CD4-positive, alpha-beta T cell treated with Interleukin-17A for 1 hour (primary cell): ENCODE measurements at regions not wholly inside any gene's neighbourhood (a gene's known extent, or its start where the extent isn't known, plus 50 kb on each side); places are given as distances from the start of the nearest gene placed in this dataset.
"Not testable (repeated sequence)": the region's sequence is repeated elsewhere in the genome, so short reads cannot be mapped to it uniquely, and the experiment has no call there.

Experiments
- DNase-seq: peaks from one replicate; pipeline ENCODE4 v3.0.0-alpha.2; 2020

DNA sequence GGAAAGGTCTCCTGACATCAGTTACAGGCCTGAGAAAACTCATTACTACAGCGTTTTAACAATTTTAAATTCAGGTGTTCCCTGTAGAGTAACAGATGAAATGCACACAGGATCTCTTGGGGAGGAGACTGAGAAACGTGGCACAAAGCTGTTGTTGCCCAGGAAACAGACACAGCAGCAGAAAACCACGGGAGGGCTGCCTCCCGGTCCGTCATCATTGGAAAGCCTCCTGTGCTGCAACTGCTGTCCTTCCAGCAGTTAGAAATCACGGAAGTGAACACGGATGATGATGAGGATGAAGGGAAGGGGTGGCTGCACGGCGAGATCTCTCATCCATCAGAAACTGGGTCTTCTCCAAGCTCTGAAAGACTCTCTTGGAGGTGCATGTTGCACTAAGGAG, 94.6 kb upstream of the RNF32 start:
- DNase-seq: no peak

GRCh38 chr7:156544919-156545715, 95.5 kb upstream of the RNF32 start:
- no peak for DNase-seq

DNA sequence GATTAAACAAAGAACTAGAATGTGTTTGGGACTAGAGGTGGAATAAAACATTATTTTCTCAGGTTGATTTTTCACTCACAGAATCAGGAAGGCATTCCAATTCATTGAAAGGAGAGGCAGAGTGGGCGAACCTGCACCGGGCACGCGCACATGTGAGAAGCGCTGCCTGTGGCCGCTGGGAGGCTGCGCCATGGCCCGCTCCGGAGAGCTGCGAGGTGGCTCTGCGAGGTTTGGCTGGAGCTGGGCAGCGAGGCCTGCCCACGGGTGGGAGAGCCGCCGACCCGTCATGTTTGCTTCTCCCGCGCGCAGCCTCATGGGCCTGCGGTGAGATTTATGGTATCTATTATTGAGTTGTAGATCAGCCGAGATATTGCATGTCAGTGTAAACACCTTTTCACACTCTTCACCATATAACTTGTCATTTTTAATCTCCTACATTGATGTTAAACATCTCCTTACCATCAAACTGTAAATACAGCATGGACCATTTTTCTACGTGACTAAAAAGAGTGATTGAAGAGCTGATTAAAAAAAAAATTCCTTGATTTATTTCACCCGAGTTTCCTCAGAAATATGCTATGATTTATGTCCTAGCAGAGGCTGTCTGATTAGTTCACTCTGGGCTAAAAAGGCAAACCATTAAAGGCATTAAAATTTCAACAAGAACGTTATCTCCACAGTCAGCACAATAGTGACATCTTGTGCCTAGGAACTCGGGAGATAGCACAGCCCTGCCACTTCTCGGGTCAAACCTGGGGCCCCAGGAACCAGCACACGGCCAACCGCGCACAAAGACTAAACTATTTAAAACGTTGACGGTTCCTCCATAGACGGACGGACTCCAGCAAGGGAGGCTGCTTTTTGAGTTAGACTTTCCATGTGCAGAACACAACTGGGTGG, 96.6 kb upstream of the RNF32 start:
- DNase-seq: no peak

GRCh38 chr7:156540619-156541165, 99.9 kb upstream of the RNF32 start:
- no peak for DNase-seq

GRCh38 chr7:156539999-156540398, 100.6 kb upstream of the RNF32 start:
- DNase-seq: no peak

- DNase-seq: no peak
These were observed 103.6 kb upstream of the RNF32 start for GRCh38 chr7:156537006-156537405.

GRCh38 chr7:156534925-156535324, 105.6 kb upstream of the RNF32 start:
- no peak for DNase-seq

DNA sequence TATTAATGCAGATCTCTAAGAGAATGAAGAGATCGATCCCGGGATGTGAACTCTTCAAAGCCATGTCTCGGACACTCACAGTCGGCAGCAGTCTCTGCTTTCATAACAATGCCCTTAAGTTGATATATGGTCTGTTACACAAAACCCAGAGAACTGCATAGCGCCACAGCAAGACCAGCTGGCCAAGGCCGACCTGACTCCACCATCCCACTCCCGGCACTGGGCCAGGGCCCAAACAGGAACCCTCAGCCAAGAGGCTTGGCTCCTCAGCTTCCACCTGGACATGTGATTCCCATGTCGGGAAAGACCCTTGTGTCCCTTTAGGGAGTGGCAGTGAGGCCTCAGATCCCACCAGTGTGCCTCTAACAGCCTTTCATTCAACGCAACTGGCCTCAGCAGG, 106.6 kb upstream of the RNF32 start:
- DNase-seq: no peak

GRCh38 chr7:156533420-156533819, 107.2 kb upstream of the RNF32 start:
- no peak for DNase-seq

GRCh38 chr7:156532016-156532602, 108.5 kb upstream of the RNF32 start:
- DNase-seq: no peak

DNA sequence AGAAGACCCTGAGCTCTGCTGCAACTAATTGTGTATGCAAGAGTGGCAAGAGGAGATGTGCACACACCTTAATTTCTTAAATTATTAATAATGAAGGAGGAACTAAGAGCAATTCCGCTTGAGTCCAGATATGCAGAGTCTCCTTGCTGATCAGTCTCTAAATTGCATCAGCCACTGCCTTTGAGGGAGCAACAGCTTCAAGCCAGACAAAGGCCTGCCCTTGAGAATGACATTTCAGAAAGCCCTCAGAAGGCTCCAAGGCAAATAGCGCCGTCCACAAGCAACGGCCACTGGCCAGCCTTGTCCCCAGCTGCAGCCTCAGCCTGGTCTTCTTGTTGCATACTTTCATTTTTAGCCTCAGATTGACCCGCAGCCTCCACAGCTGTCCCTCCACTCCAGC, 110.6 kb upstream of the RNF32 start:
- DNase-seq: no peak

DNA sequence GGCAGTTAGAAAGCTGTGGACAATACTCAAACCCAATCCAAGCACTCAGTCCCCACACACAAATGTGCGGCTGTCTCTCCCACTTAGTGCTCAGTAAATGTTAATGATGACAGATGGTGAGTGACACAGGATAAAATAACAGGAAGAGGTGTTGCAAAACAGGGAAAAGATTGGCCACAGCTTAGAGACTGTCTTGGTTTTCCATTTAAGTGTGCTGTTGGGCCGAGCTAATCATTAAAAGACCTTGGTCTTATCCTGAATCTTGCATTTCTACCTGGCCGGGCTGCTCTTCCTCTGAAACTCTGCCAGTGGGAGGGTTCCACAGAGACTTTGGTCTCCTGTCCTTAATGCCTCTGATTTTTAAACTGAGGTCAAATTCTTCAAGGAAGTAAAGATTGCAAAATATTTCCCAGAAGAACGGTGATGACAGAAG, 113.1 kb upstream of the RNF32 start:
- no peak for DNase-seq

DNA sequence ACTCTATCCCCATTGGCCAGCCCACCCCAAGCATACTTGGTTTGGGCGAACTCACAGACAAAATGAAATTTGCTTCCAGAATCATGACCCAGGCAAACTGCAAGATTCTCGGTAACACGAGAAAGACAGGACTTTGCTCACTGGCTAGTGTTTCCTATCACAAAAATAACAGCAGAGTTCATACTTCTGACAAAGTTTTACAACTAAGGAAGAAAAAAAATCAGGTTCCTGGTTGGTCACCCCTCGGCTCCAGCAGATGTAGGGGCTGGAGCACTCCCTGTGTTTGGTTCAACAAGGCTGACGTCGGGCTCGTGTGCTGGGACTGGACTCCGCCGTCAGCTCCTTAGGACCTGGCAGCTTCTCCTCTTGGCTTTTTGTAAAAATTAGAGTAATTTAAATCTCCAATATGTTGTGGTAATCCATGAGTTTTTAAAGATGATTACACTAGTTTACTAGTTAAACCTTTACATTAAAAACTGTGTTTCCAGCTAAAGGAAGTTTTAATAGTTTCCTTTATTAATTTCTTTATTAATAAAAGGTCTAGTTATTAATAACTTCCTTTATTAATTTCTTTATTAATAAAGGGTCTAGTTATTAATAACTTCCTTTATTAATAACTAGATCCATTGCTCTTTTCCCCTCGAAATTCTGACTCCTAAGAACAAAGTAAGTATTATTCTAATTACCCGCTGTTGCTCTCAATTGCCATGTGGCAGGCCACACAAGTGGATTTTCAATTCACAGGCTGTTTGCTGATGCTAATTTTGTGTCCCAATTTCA, 115.6 kb upstream of the RNF32 start:
- DNase-seq: no peak

- DNase-seq: no peak
These were observed 117.0 kb upstream of the RNF32 start for GRCh38 chr7:156523447-156524048.

GRCh38 chr7:156522801-156523200, 117.8 kb upstream of the RNF32 start:
- no peak for DNase-seq

- no peak for DNase-seq
These were observed 121.5 kb upstream of the RNF32 start for GRCh38 chr7:156519070-156519469.

- no peak for DNase-seq
These were observed 122.1 kb upstream of the RNF32 start for GRCh38 chr7:156518466-156518865.

- not testable (repeated sequence) for DNase-seq
These were observed 122.7 kb upstream of the RNF32 start for GRCh38 chr7:156517858-156518257.

- no peak for DNase-seq
These were observed 123.7 kb upstream of the RNF32 start for GRCh38 chr7:156516791-156517378.

DNA sequence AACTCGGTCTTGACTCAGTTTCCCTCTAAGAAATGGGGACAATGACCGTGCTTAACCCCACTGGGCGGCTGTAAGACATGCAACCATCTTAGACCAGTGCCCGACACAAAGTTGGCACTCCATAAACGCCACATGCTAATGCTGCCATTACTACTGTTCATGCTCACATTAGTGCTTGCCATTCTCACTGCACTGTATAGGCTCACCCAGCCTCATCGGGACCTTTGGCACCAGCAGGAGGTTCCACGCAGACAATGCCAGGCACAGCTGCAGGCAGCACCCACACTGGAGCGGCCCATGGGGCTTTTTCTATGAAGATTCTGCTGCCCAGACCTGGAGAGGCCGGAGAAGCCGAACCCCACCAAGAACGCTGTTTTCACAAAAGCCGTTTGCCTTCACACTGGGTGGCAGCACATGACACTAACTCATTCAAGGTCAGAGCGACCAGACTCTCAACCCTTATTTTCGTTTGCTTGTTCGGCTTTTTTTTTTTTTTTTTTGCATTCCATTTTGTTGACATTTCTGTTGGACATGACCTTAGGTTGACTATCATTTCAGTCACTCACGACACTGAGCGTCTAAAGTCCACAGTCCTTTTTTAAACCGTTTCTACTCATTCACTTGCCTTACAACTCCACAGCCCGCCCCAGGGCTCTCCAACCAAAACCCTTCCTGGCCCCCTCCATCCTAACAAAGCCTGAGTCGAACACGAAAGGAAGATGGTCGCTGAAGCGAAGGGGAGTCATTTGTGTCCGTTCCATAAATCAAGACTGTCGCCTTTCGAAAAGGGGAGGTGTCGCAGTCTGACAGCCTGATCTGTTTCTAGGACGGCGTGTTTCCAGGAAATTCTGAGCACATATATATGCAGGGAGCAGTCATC, 124.4 kb upstream of the RNF32 start:
- no peak for DNase-seq

GRCh38 chr7:156514851-156515250, 125.7 kb upstream of the RNF32 start:
- DNase-seq: no peak
